Liver (tissue), 8 donors: ENCODE measurements at regions not wholly inside any gene's neighbourhood (a gene's known extent, or its start where the extent isn't known, plus 50 kb on each side); places are given as distances from the start of the nearest gene placed in this dataset.

Source experiments
- DNase-seq: peaks from one replicate; pipeline ENCODE4 v3.0.0-alpha.2; 2017; ENCODE audit warnings: low spot score
- H3K27ac ChIP-seq, 2 donors: one replicate each; pipeline ENCODE4 v1.7.0; 2013; ENCODE audit warnings: inconsistent platforms in 2 of 2, low read length in 2 of 2, control low read depth in 1 of 2, low read depth in 1 of 2, mild to moderate bottlenecking in 1 of 2
- H3K27me3 ChIP-seq, 4 donors: one replicate each; pipeline versions ENCODE4 v1.6.1 to v1.7.0; 2013; ENCODE audit warnings: low read length in 3 of 4, inconsistent platforms in 1 of 4, mild to moderate bottlenecking in 1 of 4, moderate library complexity in 1 of 4; ENCODE audit not compliant: control insufficient read depth in 4 of 4, insufficient read depth in 4 of 4
- H3K36me3 ChIP-seq, 4 donors: one replicate each; pipeline versions ENCODE4 v1.6.1 to v1.7.0; 2013; ENCODE audit warnings: low read length in 3 of 4, mild to moderate bottlenecking in 3 of 4, low read depth in 1 of 4, moderate library complexity in 1 of 4; ENCODE audit not compliant: control insufficient read depth in 4 of 4, insufficient read depth in 3 of 4
- H3K4me1 ChIP-seq, 4 donors: one replicate each; pipeline versions ENCODE4 v1.6.1 to v1.7.0; 2013; ENCODE audit warnings: low read length in 3 of 4, mild to moderate bottlenecking in 3 of 4, moderate library complexity in 1 of 4; ENCODE audit not compliant: control insufficient read depth in 4 of 4, insufficient read depth in 4 of 4
- H3K4me3 ChIP-seq, 3 donors: one replicate each; pipeline versions ENCODE4 v1.6.1 to v1.7.0; 2013; ENCODE audit warnings: low read length in 3 of 3, control low read depth in 1 of 3, low read depth in 1 of 3, mild to moderate bottlenecking in 1 of 3
- H3K9ac ChIP-seq, 2 donors: one replicate each; pipeline ENCODE4 v1.7.0; 2013; ENCODE audit warnings: low read length in 2 of 2, mild to moderate bottlenecking in 2 of 2, moderate library complexity in 2 of 2, control low read depth in 1 of 2, low read depth in 1 of 2
- H3K9me3 ChIP-seq, 4 donors: one replicate each; pipeline versions ENCODE4 v1.6.1 to v1.7.0; 2013; ENCODE audit warnings: low read length in 3 of 4; ENCODE audit not compliant: control insufficient read depth in 4 of 4
- ATF3 ChIP-seq: IDR thresholded peaks from 2 replicates; pipeline ENCODE4 v1.6.1; 2016; ENCODE audit warnings: antibody characterized with exemption
- EGR1 ChIP-seq, 2 donors: IDR thresholded peaks; 2 replicates each; pipeline ENCODE4 v1.6.1; 2016 to 2018; ENCODE audit warnings: antibody characterized with exemption in 2 of 2, low read depth in 2 of 2
- FOXA2 ChIP-seq: IDR thresholded peaks from 2 replicates; pipeline ENCODE4 v1.6.1; 2016; ENCODE audit warnings: antibody characterized with exemption
- GABPA ChIP-seq, 2 donors: IDR thresholded peaks in 1 of 2; conservative IDR thresholded peaks in 1 of 2; 2 replicates each; pipeline ENCODE4 v1.6.1; 2016; ENCODE audit warnings: antibody characterized with exemption in 2 of 2, mild to moderate bottlenecking in 1 of 2, moderate library complexity in 1 of 2
- HNF4G ChIP-seq: IDR thresholded peaks from 2 replicates; pipeline ENCODE4 v1.6.1; 2016; ENCODE audit warnings: antibody characterized with exemption
- JUND ChIP-seq, 2 donors: IDR thresholded peaks; 2 replicates each; pipeline ENCODE4 v1.6.1; 2016; ENCODE audit warnings: antibody characterized with exemption in 2 of 2
- MAX ChIP-seq: IDR thresholded peaks from 2 replicates; pipeline ENCODE4 v1.6.1; 2016; ENCODE audit warnings: antibody characterized with exemption
- RAD21 ChIP-seq, 2 donors: IDR thresholded peaks; 2 replicates each; pipeline ENCODE4 v1.6.1; 2016; ENCODE audit warnings: antibody characterized with exemption in 2 of 2, mild to moderate bottlenecking in 2 of 2
- REST ChIP-seq: IDR thresholded peaks from 2 replicates; pipeline ENCODE4 v1.6.1; 2016; ENCODE audit warnings: antibody characterized with exemption, mild to moderate bottlenecking
- RXRA ChIP-seq, 2 donors: IDR thresholded peaks; 2 replicates each; pipeline ENCODE4 v1.6.1; 2017 to 2018; ENCODE audit warnings: antibody characterized with exemption in 2 of 2, mild to moderate bottlenecking in 1 of 2
- SP1 ChIP-seq: IDR thresholded peaks from 2 replicates; pipeline ENCODE4 v1.6.1; 2018; ENCODE audit warnings: antibody characterized with exemption, mild to moderate bottlenecking
- TAF1 ChIP-seq: conservative IDR thresholded peaks from 2 replicates; pipeline ENCODE4 v1.6.1; 2016; ENCODE audit warnings: antibody characterized with exemption, mild to moderate bottlenecking
- YY1 ChIP-seq: IDR thresholded peaks from 2 replicates; pipeline ENCODE4 v1.6.1; 2016; ENCODE audit warnings: antibody characterized with exemption, mild to moderate bottlenecking
- ZBTB33 ChIP-seq: IDR thresholded peaks from 2 replicates; pipeline ENCODE4 v1.6.1; 2016; ENCODE audit warnings: antibody characterized with exemption
- WGBS: extraction: QIAGEN DNeasy Blood & Tissue Kit; methylation state at CpG from one replicate; pipeline ENCODE4 v1.1.7; 2013; 5-methylcytosine and 5-hydroxymethylcytosine counted together
- TF ChIP-seq, protein P1 (sequence below): fragments of 150-350 bp; IDR thresholded peaks from 2 replicates; pipeline ENCODE4 v1.5.1; 2017; ENCODE audit warnings: improper control_type of control experiment, low read depth, low read length; ENCODE audit not compliant: missing input control
- donor health status: healthy.
- donor health status: healthy.
- donor health status: healthy.
- donor health status: healthy.
- donor health status: healthy.

- no peaks in the 10 kb centered on the region for H3K27me3 ChIP-seq
- no peak overlapping the region for H3K27ac ChIP-seq
- H3K9ac ChIP-seq, result no peak overlapping the region
- H3K4me3 ChIP-seq, result no peak overlapping the region
- no peaks in the 10 kb centered on the region for H3K36me3 ChIP-seq
- TF ChIP-seq TAF1 (no peak), EGR1 (IDR thresholded peaks at IDR 0.05; ENCODE audit: low read depth in 2 of 2) (no peak), ATF3 (no peak), HNF4G (no peak), MAX (no peak), RAD21 (IDR thresholded peaks at IDR 0.05) (no peak), JUND (IDR thresholded peaks at IDR 0.05) (no peak), REST (no peak), FOXA2 (no peak), GABPA (IDR thresholded peaks at IDR 0.05 in 1 of 2, conservative IDR thresholded peaks at IDR 0.05 in 1 of 2) (no peak)
- no peak for DNase-seq
- no peaks in the 10 kb centered on the region for H3K9me3 ChIP-seq
- H3K4me1 ChIP-seq, result peaks cover 0 to 16% (median 7%) of the 10 kb centered on the region in 4 donors
- WGBS, result 87% methylated on average over 2 of the region's 2 CpGs
These were observed 134.1 kb downstream of the RND3 start for GRCh38 chr2:150353376-150353775.

DNA sequence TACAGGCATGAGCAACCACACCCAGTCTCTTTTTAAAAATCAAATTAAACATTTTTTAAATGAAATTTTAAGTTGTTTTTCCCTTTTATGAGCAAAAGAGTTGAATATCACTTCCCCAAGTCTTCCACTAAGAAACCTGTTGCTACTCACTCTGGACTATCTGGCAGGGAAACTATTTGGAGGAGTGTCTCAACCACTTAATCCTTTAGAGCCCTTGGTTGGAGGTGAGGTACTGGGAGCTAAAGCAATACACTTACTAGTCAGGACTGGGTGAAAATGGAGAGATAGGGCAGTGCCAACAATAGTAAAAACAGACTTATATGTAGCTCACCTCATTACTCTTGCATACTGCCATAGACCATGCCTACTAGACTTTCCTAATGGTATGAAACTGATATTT, 135.5 kb downstream of the RND3 start:
- TF ChIP-seq RXRA (IDR thresholded peaks at IDR 0.05) (no peak), GABPA (IDR thresholded peaks at IDR 0.05 in 1 of 2, conservative IDR thresholded peaks at IDR 0.05 in 1 of 2) (no peak), ATF3 (no peak), JUND (IDR thresholded peaks at IDR 0.05) (no peak), RAD21 (IDR thresholded peaks at IDR 0.05) (no peak), HNF4G (no peak), TAF1 (no peak), ZBTB33 (no peak), EGR1 (IDR thresholded peaks at IDR 0.05; ENCODE audit: low read depth in 2 of 2) (no peak), SP1 (no peak), YY1 (no peak), MAX (no peak)
- TF ChIP-seq, protein P1, sequence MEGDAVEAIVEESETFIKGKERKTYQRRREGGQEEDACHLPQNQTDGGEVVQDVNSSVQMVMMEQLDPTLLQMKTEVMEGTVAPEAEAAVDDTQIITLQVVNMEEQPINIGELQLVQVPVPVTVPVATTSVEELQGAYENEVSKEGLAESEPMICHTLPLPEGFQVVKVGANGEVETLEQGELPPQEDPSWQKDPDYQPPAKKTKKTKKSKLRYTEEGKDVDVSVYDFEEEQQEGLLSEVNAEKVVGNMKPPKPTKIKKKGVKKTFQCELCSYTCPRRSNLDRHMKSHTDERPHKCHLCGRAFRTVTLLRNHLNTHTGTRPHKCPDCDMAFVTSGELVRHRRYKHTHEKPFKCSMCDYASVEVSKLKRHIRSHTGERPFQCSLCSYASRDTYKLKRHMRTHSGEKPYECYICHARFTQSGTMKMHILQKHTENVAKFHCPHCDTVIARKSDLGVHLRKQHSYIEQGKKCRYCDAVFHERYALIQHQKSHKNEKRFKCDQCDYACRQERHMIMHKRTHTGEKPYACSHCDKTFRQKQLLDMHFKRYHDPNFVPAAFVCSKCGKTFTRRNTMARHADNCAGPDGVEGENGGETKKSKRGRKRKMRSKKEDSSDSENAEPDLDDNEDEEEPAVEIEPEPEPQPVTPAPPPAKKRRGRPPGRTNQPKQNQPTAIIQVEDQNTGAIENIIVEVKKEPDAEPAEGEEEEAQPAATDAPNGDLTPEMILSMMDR, result no peak
- no peak for DNase-seq
- H3K4me1 ChIP-seq, result peaks cover 0 to 4% (median 0%) of the 10 kb centered on the region in 4 donors
- no peaks in the 10 kb centered on the region for H3K27me3 ChIP-seq
- no peaks in the 10 kb centered on the region for H3K9me3 ChIP-seq
- H3K4me3 ChIP-seq, result no peak overlapping the region
- no peak overlapping the region for H3K9ac ChIP-seq
- no peak overlapping the region for H3K27ac ChIP-seq
- H3K36me3 ChIP-seq, result no peaks in the 10 kb centered on the region
